ENCODE measurements at regions not wholly inside any gene's neighbourhood (a gene's known extent, or its start where the extent isn't known, plus 50 kb on each side); places are given as distances from the start of the nearest gene placed in this dataset.
"Not testable (repeated sequence)": the region's sequence is repeated elsewhere in the genome, so short reads cannot be mapped to it uniquely, and the experiment has no call there.

DNA sequence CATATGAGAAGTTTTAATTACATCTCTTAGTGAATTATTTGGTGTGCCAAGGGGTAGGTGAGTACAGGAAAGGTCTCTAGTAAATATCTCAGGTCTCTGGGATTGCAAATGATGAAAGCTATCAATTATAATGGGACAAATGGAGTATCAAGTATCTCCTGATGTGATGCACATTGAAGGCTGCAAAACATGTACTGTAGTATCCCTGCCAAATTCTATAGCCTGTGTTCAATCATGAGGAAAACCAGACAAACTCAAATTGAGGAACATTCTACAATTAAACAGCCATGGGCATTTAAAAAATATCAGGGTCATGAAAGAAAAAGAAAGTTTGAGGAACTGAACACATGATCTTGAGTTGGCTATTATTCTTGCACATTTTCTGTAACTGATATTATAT lies 665.4 kb upstream of the PABPC4L start:
- Histone ChIP-seq H3K36me3 (no peaks in the 10 kb centered on the region), H3K4me3 (no peak overlapping the region), H3K9ac (no peak overlapping the region), H3K4me2 (no peak overlapping the region), H3K27ac (no peak overlapping the region), H3K9me3 (no peaks in the 10 kb centered on the region), H4K20me1 (no peaks in the 10 kb centered on the region), H3K27me3 (no peaks in the 10 kb centered on the region), H3K4me1 (no peaks in the 10 kb centered on the region)
- no peak for TF ChIP-seq Cebpa-rat (IDR thresholded peaks at IDR 0.05)

- Histone ChIP-seq H4K20me1 (no peaks in the 10 kb centered on the region), H3K4me3 (no peak overlapping the region), H3K4me1 (no peaks in the 10 kb centered on the region), H3K27me3 (no peaks in the 10 kb centered on the region), H3K27ac (no peak overlapping the region), H3K9me3 (no peaks in the 10 kb centered on the region), H3K36me3 (no peaks in the 10 kb centered on the region), H3K9ac (no peak overlapping the region), H3K4me2 (no peak overlapping the region)
- TF ChIP-seq Cebpa-rat (IDR thresholded peaks at IDR 0.05), result no peak
Measured at GRCh38 chr4:134865675-134866074, 664.1 kb upstream of the PABPC4L start.

- no peaks in the 10 kb centered on the region for H4K20me1 ChIP-seq
- no peak for TF ChIP-seq Cebpa-rat (IDR thresholded peaks at IDR 0.05)
- no peak overlapping the region for H3K4me2 ChIP-seq
- no peak overlapping the region for H3K4me3 ChIP-seq
- H3K9ac ChIP-seq, result no peak overlapping the region
- no peaks in the 10 kb centered on the region for H3K36me3 ChIP-seq
- H3K27me3 ChIP-seq, result no peaks in the 10 kb centered on the region
- H3K9me3 ChIP-seq, result no peaks in the 10 kb centered on the region
- H3K27ac ChIP-seq, result no peak overlapping the region
- no peaks in the 10 kb centered on the region for H3K4me1 ChIP-seq
Measured at GRCh38 chr4:134862116-134862515, 660.5 kb upstream of the PABPC4L start.

GRCh38 chr4:134848681-134849080 lies 647.1 kb upstream of the PABPC4L start:
- no peaks in the 10 kb centered on the region for H3K9me3 ChIP-seq
- no peak overlapping the region for H3K27ac ChIP-seq
- no peaks in the 10 kb centered on the region for H3K4me1 ChIP-seq
- no peaks in the 10 kb centered on the region for H3K36me3 ChIP-seq
- H3K4me2 ChIP-seq, result no peak overlapping the region
- no peaks in the 10 kb centered on the region for H3K27me3 ChIP-seq
- TF ChIP-seq Cebpa-rat (IDR thresholded peaks at IDR 0.05), result no peak
- no peak overlapping the region for H3K4me3 ChIP-seq
- H3K9ac ChIP-seq, result no peak overlapping the region
- H4K20me1 ChIP-seq, result no peaks in the 10 kb centered on the region

DNA sequence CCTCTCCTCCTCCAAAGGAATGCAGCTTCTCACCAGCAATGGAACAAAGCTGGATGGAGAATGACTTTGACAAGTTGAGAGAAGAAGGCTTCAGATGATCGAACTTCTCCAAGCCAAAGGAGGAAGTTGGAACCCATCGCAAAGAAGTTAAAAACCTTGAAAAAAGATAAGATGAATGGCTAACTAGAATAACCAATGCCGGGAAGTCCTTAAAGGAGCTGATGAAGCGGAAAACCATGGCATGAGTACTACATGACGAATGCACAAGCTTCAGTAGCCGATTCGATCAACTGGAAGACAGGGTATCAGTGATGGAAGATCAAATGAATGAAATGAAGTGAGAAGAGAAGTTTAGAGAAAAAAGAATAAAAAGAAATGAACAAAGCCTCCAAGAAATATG lies 629.2 kb upstream of the PABPC4L start:
- H3K27me3 ChIP-seq, H3K4me1 ChIP-seq, H3K9me3 ChIP-seq, H3K27ac ChIP-seq, H3K4me3 ChIP-seq, H4K20me1 ChIP-seq, H3K9ac ChIP-seq, H3K36me3 ChIP-seq, H3K4me2 ChIP-seq: not testable (repeated sequence)

- H3K9me3 ChIP-seq, result peaks cover 13% of the 10 kb centered on the region
- 0 out of 2 replicates have a peak, but pooled peaks cover under 1% of the 10 kb centered on the region for H3K4me1 ChIP-seq
- no peak overlapping the region for H3K9ac ChIP-seq
- no peaks in the 10 kb centered on the region for H4K20me1 ChIP-seq
- no peak for TF ChIP-seq Cebpa-rat (IDR thresholded peaks at IDR 0.05)
- H3K4me2 ChIP-seq, result no peak overlapping the region
- no peaks in the 10 kb centered on the region for H3K27me3 ChIP-seq
- H3K36me3 ChIP-seq, result no peaks in the 10 kb centered on the region
- H3K27ac ChIP-seq, result no peak overlapping the region
- H3K4me3 ChIP-seq, result no peak overlapping the region
Measured at GRCh38 chr4:134812611-134813010, 611.0 kb upstream of the PABPC4L start.

DNA sequence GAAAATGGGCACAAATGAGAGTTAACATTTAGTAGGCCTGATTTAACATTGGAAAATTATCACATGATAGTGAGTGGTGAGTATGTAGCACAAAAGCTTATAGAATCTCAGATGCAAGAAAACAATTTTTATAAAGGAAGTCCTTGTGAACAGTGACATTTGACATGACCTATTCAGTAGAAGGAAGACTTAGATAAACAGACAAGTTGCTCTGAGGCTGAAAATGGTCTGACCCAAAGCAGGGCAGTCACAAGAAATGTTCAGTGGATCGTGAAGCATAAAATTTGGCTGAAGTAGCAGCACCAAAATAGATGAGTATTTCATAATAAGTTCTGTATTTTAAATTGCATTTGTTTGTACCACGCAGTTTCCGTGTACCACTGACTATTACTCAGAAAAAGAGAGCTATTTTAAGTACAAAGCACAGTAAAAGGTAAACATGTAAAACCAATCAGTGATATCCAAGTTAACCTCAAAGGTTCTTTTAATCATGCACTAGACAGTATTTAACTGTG lies 605.7 kb upstream of the PABPC4L start:
- H3K4me3 ChIP-seq, result no peak overlapping the region
- no peak for TF ChIP-seq Cebpa-rat (IDR thresholded peaks at IDR 0.05)
- no peak overlapping the region for H3K27ac ChIP-seq
- no peaks in the 10 kb centered on the region for H4K20me1 ChIP-seq
- peaks cover 6% of the 10 kb centered on the region; the same call in 1 of the 2 replicates for H3K4me1 ChIP-seq
- no peaks in the 10 kb centered on the region for H3K9me3 ChIP-seq
- peak overlapping the region; percentile 0; the same call in 1 of the 2 replicates for H3K4me2 ChIP-seq
- H3K36me3 ChIP-seq, result no peaks in the 10 kb centered on the region
- H3K27me3 ChIP-seq, result no peaks in the 10 kb centered on the region
- H3K9ac ChIP-seq, result no peak overlapping the region

GRCh38 chr4:134798573-134798972 lies 597.0 kb upstream of the PABPC4L start:
- no peaks in the 10 kb centered on the region for H4K20me1 ChIP-seq
- H3K36me3 ChIP-seq, result no peaks in the 10 kb centered on the region
- H3K4me3 ChIP-seq, result no peak overlapping the region
- H3K4me2 ChIP-seq, result no peak overlapping the region
- no peaks in the 10 kb centered on the region for H3K27me3 ChIP-seq
- H3K9me3 ChIP-seq, result no peaks in the 10 kb centered on the region
- H3K27ac ChIP-seq, result no peak overlapping the region
- H3K9ac ChIP-seq, result no peak overlapping the region
- TF ChIP-seq Cebpa-rat (IDR thresholded peaks at IDR 0.05), result no peak
- H3K4me1 ChIP-seq, result no peaks in the 10 kb centered on the region

- no peak for TF ChIP-seq Cebpa-rat (IDR thresholded peaks at IDR 0.05)
- H3K4me3 ChIP-seq, result no peak overlapping the region
- H3K36me3 ChIP-seq, result no peaks in the 10 kb centered on the region
- no peak overlapping the region for H3K27ac ChIP-seq
- no peaks in the 10 kb centered on the region for H3K9me3 ChIP-seq
- no peaks in the 10 kb centered on the region for H3K4me1 ChIP-seq
- H3K4me2 ChIP-seq, result no peak overlapping the region
- no peaks in the 10 kb centered on the region for H4K20me1 ChIP-seq
- H3K9ac ChIP-seq, result no peak overlapping the region
- no peaks in the 10 kb centered on the region for H3K27me3 ChIP-seq
Measured at GRCh38 chr4:134787315-134787714, 585.7 kb upstream of the PABPC4L start.

GRCh38 chr4:134780244-134780643 lies 578.7 kb upstream of the PABPC4L start:
- no peaks in the 10 kb centered on the region for H3K4me1 ChIP-seq
- H3K9ac ChIP-seq, result no peak overlapping the region
- no peak for TF ChIP-seq Cebpa-rat (IDR thresholded peaks at IDR 0.05)

DNA sequence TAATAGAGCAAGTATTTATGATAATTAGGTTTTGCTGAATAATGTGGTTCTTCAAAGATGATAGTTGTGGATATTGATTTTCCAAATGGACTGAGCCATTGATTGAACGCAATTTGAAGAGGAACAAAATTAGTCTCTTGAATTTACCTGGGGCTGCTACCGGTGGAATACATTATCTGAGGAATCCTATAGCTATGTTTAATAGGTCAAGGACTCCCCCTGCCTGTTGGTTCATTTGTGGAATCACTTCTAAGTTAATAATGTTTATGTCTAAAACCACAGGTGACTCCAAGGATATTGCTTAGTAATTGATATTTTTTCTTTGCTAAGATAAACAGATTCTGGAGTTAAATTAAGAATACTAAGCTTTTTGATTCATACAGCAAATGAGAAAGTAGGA lies 576.0 kb upstream of the PABPC4L start:
- peaks cover 11% of the 10 kb centered on the region for H3K9me3 ChIP-seq
- no peak overlapping the region for H3K9ac ChIP-seq
- H3K4me1 ChIP-seq, result no peaks in the 10 kb centered on the region
- no peak overlapping the region for H3K4me3 ChIP-seq
- no peak for TF ChIP-seq Cebpa-rat (IDR thresholded peaks at IDR 0.05)
- no peak overlapping the region for H3K27ac ChIP-seq
- H3K27me3 ChIP-seq, result no peaks in the 10 kb centered on the region
- no peaks in the 10 kb centered on the region for H4K20me1 ChIP-seq
- no peaks in the 10 kb centered on the region for H3K36me3 ChIP-seq
- H3K4me2 ChIP-seq, result no peak overlapping the region

More at GRCh38 chr4:134780244-134780643, 578.7 kb upstream of the PABPC4L start:
- Histone ChIP-seq H3K9me3 (no peaks in the 10 kb centered on the region), H3K36me3 (no peaks in the 10 kb centered on the region), H3K27ac (no peak overlapping the region), H3K27me3 (no peaks in the 10 kb centered on the region), H3K4me3 (no peak overlapping the region), H4K20me1 (no peaks in the 10 kb centered on the region), H3K4me2 (no peak overlapping the region)

All from BLaER1 (cell line).